ENCODE measurements at regions not wholly inside any gene's neighbourhood (a gene's known extent, or its start where the extent isn't known, plus 50 kb on each side); places are given as distances from the start of the nearest gene placed in this dataset.

DNA sequence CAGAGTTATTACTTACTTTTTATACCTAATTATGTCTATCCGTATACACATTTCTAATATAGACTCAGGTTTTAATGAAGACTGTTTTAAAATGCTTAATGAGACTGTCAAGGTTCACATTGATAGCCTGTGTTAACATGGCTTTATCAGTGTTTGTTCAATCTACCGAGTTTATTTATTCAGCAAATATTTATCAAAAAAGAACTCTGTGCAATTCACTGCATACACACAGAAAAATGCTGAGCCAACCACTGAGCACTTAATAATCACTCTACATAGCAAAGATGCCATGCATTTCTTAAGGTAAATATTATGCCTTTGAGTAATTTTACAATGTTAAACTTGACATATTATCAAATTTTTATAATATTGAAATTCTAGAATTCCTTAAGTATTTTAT lies 428.2 kb downstream of the ANXA1 start:
- no peak for TF ChIP-seq POLR2A (IDR thresholded peaks at IDR 0.05)
- TF ChIP-seq, protein P1, sequence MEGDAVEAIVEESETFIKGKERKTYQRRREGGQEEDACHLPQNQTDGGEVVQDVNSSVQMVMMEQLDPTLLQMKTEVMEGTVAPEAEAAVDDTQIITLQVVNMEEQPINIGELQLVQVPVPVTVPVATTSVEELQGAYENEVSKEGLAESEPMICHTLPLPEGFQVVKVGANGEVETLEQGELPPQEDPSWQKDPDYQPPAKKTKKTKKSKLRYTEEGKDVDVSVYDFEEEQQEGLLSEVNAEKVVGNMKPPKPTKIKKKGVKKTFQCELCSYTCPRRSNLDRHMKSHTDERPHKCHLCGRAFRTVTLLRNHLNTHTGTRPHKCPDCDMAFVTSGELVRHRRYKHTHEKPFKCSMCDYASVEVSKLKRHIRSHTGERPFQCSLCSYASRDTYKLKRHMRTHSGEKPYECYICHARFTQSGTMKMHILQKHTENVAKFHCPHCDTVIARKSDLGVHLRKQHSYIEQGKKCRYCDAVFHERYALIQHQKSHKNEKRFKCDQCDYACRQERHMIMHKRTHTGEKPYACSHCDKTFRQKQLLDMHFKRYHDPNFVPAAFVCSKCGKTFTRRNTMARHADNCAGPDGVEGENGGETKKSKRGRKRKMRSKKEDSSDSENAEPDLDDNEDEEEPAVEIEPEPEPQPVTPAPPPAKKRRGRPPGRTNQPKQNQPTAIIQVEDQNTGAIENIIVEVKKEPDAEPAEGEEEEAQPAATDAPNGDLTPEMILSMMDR (IDR thresholded peaks at IDR 0.05), result no peak

All from testis (tissue), 2 donors.